ENCODE measurements at regions not wholly inside any gene's neighbourhood (a gene's known extent, or its start where the extent isn't known, plus 50 kb on each side); places are given as distances from the start of the nearest gene placed in this dataset.

DNA sequence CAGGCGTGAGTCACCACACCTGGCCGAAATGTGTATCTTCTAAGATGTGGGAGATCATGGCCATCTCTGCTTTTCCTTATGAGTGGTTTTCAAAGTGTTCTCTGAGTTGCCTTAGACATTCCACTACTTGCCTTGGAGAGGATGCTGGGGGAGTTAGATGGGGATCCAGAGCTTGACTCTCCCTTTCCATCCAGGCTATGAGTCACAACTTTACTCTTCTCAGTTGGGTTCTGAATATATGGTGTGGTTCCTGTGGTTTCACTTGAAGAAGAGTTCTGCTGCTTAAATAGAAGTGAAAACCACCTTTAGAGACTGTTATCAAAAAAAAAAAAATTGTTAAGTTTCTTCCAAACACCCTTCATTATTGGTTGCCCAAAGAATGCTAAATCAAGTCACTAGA, 217.6 kb downstream of the ZNF608 start:
- TF ChIP-seq, protein P1, sequence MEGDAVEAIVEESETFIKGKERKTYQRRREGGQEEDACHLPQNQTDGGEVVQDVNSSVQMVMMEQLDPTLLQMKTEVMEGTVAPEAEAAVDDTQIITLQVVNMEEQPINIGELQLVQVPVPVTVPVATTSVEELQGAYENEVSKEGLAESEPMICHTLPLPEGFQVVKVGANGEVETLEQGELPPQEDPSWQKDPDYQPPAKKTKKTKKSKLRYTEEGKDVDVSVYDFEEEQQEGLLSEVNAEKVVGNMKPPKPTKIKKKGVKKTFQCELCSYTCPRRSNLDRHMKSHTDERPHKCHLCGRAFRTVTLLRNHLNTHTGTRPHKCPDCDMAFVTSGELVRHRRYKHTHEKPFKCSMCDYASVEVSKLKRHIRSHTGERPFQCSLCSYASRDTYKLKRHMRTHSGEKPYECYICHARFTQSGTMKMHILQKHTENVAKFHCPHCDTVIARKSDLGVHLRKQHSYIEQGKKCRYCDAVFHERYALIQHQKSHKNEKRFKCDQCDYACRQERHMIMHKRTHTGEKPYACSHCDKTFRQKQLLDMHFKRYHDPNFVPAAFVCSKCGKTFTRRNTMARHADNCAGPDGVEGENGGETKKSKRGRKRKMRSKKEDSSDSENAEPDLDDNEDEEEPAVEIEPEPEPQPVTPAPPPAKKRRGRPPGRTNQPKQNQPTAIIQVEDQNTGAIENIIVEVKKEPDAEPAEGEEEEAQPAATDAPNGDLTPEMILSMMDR (optimal IDR thresholded peaks at IDR 0.05 in 1 of 3, IDR thresholded peaks at IDR 0.05 in 1 of 3, conservative IDR thresholded peaks at IDR 0.05 in 1 of 3; ENCODE audit: extremely low read depth in 1 of 3, insufficient read depth in 2 of 3, low read length in 3 of 3) = no peak
- TF ChIP-seq EZH2 (IDR thresholded peaks at IDR 0.05; ENCODE audit: low read length) = no peak

Measured in keratinocyte (primary cell).